Omental fat pad (tissue), 3 donors: ENCODE measurements at regions not wholly inside any gene's neighbourhood (a gene's known extent, or its start where the extent isn't known, plus 50 kb on each side); places are given as distances from the start of the nearest gene placed in this dataset.

Experiments
- ATAC-seq: fragments of 150-250 bp; one replicate; pipeline ENCODE4 v1.9.1; 2016; ENCODE audit warnings: mild to moderate bottlenecking, moderate library complexity; ENCODE audit not compliant: low FRiP score
- DNase-seq: peaks from one replicate; pipeline ENCODE4 v3.0.0-alpha.2; 2019; ENCODE audit warnings: low spot score
- TF ChIP-seq, protein P1 (sequence below), 3 donors: fragments of 450-650 bp; IDR thresholded peaks; one replicate each; pipeline ENCODE4 v1.5.1; 2016 to 2017; ENCODE audit warnings: antibody characterized with exemption in 3 of 3, mild to moderate bottlenecking in 3 of 3, moderate library complexity in 2 of 3

DNA sequence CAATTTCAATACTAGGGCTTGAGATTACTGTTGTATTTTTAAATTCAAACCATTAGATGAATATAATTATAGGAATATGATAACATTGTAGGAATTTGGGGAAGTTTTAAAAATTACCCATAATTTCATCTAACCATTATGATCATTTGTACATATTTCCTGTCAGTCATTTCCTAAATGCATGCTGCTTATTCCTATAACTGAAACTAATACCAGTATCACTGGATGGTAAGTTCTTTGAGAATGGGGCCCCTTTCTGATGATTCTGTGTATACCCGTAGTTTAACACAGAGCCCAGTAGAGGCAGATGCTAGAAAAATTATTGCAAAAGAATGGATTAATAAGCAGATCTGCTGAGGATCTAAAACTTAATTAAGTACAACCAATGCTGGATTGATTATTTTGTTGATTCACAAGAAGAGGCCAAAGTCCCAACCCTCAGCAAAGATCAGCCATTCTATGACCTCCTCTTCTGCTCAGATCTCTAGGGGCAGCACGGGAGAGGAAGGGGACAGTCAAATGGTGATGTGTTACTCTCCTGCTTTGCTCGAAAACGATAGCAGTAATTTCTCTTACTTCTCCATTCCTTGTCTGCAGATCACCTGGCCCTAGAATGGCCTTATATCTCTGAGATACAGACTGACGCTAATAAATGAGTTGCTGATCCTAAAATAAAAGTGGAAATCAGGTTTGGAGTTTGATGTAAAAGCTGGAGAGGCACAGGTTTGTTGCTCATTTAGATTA is 69.5 kb upstream of the PELI1 start:
- DNase-seq (no peak), ATAC-seq (no peak)
- TF ChIP-seq, protein P1, sequence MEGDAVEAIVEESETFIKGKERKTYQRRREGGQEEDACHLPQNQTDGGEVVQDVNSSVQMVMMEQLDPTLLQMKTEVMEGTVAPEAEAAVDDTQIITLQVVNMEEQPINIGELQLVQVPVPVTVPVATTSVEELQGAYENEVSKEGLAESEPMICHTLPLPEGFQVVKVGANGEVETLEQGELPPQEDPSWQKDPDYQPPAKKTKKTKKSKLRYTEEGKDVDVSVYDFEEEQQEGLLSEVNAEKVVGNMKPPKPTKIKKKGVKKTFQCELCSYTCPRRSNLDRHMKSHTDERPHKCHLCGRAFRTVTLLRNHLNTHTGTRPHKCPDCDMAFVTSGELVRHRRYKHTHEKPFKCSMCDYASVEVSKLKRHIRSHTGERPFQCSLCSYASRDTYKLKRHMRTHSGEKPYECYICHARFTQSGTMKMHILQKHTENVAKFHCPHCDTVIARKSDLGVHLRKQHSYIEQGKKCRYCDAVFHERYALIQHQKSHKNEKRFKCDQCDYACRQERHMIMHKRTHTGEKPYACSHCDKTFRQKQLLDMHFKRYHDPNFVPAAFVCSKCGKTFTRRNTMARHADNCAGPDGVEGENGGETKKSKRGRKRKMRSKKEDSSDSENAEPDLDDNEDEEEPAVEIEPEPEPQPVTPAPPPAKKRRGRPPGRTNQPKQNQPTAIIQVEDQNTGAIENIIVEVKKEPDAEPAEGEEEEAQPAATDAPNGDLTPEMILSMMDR (IDR thresholded peaks at IDR 0.05) = no peak

DNA sequence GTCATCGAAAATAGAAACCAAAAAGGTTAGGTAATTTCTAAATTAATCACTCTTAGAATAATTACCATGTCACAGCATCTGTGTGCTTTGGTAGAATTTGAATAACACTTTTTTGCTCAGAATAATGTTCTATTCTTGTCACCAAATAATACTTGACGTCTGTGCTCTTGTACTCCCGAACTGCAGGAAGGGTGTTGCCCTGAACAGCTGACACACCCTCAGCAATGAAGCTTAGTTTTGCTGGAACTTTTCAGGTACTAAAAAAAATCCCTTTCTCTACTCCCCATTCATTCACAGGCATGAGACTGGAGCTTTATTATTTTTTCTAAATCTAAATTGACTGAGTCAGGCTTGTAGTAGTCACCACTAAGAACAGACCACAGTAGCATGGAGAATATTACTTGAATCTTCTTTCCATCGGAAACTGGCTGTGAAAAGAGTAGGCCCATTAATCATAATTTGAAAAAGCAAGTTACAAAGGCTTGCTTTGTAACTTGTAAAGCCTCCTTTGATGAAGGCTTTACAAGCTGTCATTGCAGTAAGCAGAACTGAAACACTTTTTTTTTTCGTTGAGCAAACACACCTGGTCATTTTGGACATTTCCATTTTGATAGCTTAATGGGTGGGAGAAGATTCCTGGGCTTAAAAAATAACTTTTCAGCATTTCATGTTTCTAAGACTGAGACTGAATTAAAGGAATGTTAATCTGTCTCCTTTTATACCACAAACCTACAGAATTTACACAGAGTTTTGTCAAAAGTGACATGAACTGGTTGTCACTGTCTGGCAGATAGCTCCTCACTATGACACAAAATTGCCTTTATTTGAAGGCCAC is 70.3 kb upstream of the PELI1 start:
- peak; percentile 55 for ATAC-seq
- DNase-seq = no peak
- TF ChIP-seq, protein P1 (IDR thresholded peaks at IDR 0.05) = no peak

DNA sequence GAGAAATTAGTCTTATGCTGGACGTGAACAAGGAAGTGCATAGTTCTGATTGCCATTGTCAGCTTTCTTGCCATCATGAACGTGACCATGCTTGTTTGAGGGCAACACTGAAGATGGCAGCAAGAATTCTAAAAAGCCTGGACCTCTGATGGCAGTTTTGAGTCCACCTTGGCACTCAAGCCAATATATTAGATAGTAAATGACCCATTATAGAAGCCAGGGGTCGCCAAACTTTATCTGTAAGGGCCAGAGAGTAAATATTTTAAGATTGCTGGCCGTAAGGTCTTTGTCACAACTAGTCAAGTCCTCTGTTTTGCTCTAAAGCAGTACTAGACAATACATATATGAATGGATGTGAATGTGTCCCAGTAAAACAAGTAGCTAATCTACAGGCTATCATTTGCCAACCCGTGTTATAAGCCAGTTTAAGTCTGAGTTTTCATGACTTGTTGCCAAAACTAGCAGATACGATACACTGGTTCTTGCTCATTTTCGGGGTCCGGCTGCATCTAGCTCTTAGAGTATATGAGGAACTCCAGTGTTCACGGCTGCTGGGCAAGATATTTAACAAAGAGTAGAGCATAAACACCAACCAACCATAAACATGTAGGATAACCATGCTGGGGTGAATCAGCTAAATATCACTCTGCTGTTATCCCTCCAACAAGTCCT is 73.1 kb upstream of the PELI1 start:
- DNase-seq (no peak), ATAC-seq (no peak)
- TF ChIP-seq, protein P1 (IDR thresholded peaks at IDR 0.05) = no peak

DNA sequence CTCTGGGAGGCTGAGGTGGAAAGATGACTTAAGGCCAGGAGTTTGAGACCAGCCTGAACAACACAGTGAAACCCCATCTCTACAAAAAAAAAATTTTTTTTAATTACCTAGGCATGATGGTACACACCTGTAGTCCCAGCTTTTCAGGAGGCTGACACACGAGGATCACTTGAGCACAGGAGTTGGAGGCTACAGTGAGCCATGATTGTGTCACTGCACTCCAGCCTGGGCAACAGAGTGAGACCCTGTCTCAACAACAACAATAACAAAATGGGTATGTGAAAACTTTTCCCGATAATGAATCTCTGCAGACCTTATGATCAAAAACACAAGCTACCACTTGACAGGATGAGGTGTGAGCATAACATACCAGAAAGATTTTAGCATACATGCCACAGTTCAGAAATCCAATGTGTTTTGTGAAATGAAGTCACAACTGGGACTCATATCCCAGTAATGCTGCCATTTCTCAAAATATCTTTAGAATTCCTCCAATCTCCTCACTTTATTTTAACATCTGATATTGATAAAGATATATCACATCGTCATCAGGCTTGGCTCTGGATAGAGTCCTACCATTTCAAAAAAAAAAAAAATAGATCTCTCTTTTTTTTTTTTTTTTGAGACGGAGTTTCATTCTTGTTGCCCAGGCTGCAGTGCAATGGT is 74.0 kb upstream of the PELI1 start:
- ATAC-seq = no peak
- no peak for DNase-seq
- TF ChIP-seq, protein P1 (IDR thresholded peaks at IDR 0.05) = no peak

DNA sequence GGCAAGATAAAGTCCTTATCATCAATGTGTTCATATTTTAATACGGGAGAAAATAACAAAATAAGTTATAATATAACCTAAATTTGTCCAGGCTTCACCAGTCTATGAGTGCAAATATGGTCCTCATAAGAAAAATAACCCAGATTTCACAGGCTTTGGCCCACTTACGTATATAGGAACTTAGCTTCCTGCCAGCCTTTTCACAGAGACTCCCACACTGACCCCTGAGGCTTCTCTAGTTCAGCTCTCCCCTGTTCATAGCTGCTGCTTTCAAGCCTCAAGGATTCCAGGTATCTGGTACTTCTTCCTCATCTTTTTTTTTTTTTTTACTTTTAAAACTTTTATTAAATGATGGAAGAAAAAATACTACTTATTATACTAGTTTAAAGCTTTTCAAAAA is 74.9 kb upstream of the PELI1 start:
- TF ChIP-seq, protein P1 (IDR thresholded peaks at IDR 0.05) = no peak
- DNase-seq (no peak), ATAC-seq (no peak)

DNA sequence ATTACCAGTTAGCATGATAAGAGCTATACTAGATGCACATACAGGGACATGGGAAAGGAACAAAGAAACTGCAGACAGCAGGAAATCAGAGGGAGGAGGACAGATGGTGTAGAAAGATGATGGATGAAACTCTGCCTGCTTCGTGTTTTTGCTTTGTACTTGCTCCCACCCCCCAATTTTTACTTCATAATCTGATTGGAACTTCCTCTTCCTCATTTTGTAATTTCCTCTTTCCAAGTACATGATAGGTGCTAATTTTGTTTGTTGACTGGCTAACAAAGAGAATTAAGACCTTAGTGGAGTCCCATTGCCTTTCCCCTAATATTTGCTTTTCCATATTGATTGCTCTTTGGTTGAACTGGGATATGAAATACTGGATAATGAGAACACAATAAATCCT is 76.0 kb upstream of the PELI1 start:
- ATAC-seq (no peak), DNase-seq (no peak)
- TF ChIP-seq, protein P1 (IDR thresholded peaks at IDR 0.05) = no peak
